Astrocyte (in vitro differentiated cells and primary cell): ENCODE measurements at regions not wholly inside any gene's neighbourhood (a gene's known extent, or its start where the extent isn't known, plus 50 kb on each side); places are given as distances from the start of the nearest gene placed in this dataset.

Source experiments
- DNase-seq: peaks from one replicate; pipeline ENCODE4 v3.0.0-alpha.2; 2010; ENCODE audit warnings: low read depth
- FAIRE-seq: peaks from 2 replicates; lab custom pipeline; 2011; peaks lifted over from hg19 to GRCh38; lab: Jason Lieb, UNC
- H2AFZ ChIP-seq: 2 replicates; pipeline ENCODE4 v1.6.0; 2012; ENCODE audit warnings: low read depth, low read length, inconsistent platforms
- H3K27ac ChIP-seq: 2 replicates; pipeline ENCODE4 v1.5.1; 2011; ENCODE audit warnings: low read depth, low read length, inconsistent platforms
- H3K27me3 ChIP-seq: 2 replicates; pipeline ENCODE4 v1.6.0; 2011; ENCODE audit warnings: low read length, inconsistent platforms; ENCODE audit not compliant: insufficient read depth
- H3K36me3 ChIP-seq: 2 replicates; pipeline ENCODE4 v1.5.1; 2011; ENCODE audit warnings: low read length, inconsistent platforms; ENCODE audit not compliant: insufficient read depth
- H3K4me1 ChIP-seq: 2 replicates; pipeline ENCODE4 v1.5.1; 2011; ENCODE audit warnings: low read length, inconsistent platforms; ENCODE audit not compliant: insufficient read depth
- H3K4me2 ChIP-seq: 2 replicates; pipeline ENCODE4 v1.6.0; 2012; ENCODE audit warnings: low read length, inconsistent platforms
- H3K4me3 ChIP-seq: 2 replicates; pipeline ENCODE4 v1.5.1; 2011; ENCODE audit warnings: low read depth, mild to moderate bottlenecking, low read length, inconsistent platforms; ENCODE audit not compliant: insufficient read depth
- H3K79me2 ChIP-seq: 2 replicates; pipeline ENCODE4 v1.6.0; 2012; ENCODE audit warnings: mild to moderate bottlenecking, low read length, inconsistent platforms; ENCODE audit not compliant: insufficient read depth
- H3K9ac ChIP-seq: 2 replicates; pipeline ENCODE4 v1.6.0; 2012; ENCODE audit warnings: mild to moderate bottlenecking, low read length, inconsistent platforms
- H3K9me3 ChIP-seq: 2 replicates; pipeline ENCODE4 v1.5.1; 2012; ENCODE audit warnings: low read depth, mild to moderate bottlenecking, low read length, inconsistent platforms; ENCODE audit not compliant: insufficient read depth
- H4K20me1 ChIP-seq: 2 replicates; pipeline ENCODE4 v1.6.0; 2012; ENCODE audit warnings: low read length, inconsistent platforms; ENCODE audit not compliant: insufficient read depth
- H3K27ac Mint-ChIP-seq: one replicate; pipeline ENCODE4 v1.8.0; 2021; ENCODE audit warnings: mild to moderate bottlenecking, mixed read lengths; ENCODE audit not compliant: unreplicated experiment
- H3K27me3 Mint-ChIP-seq: one replicate; pipeline ENCODE4 v1.8.0; 2021; ENCODE audit warnings: low read depth, mixed read lengths; ENCODE audit not compliant: unreplicated experiment
- H3K36me3 Mint-ChIP-seq: one replicate; pipeline ENCODE4 v1.8.0; 2021; ENCODE audit warnings: low read depth, mixed read lengths; ENCODE audit not compliant: unreplicated experiment
- H3K4me1 Mint-ChIP-seq: one replicate; pipeline ENCODE4 v1.8.0; 2021; ENCODE audit warnings: low read depth, mixed read lengths; ENCODE audit not compliant: unreplicated experiment
- H3K4me3 Mint-ChIP-seq: one replicate; pipeline ENCODE4 v1.8.0; 2021; ENCODE audit warnings: mild to moderate bottlenecking, moderate library complexity, mixed read lengths; ENCODE audit not compliant: unreplicated experiment
- H3K9me3 Mint-ChIP-seq: one replicate; pipeline ENCODE4 v1.8.0; 2021; ENCODE audit warnings: mild to moderate bottlenecking, mixed read lengths; ENCODE audit not compliant: unreplicated experiment
- CTCF ChIP-seq: IDR thresholded peaks from 2 replicates; pipeline ENCODE4 v1.5.1; 2011; ENCODE audit warnings: low read depth, mild to moderate bottlenecking, inconsistent platforms, low read length, moderate library complexity; ENCODE audit not compliant: insufficient read depth
- EZH2 ChIP-seq: IDR thresholded peaks from 2 replicates; pipeline ENCODE4 v1.6.1; 2012; ENCODE audit warnings: mild to moderate bottlenecking, low read length, inconsistent platforms; ENCODE audit not compliant: insufficient read depth

GRCh38 chr5:91787718-91788117 lies 404.6 kb upstream of the ARRDC3 start:
- Histone ChIP-seq H3K79me2 (no peaks in the 10 kb centered on the region), H3K4me2 (peak overlapping the region; percentile 20), H4K20me1 (no peaks in the 10 kb centered on the region), H3K36me3 (no peaks in the 10 kb centered on the region), H3K4me1 (no peaks in the 10 kb centered on the region), H3K27ac (no peak overlapping the region), H3K9me3 (no peaks in the 10 kb centered on the region), H3K27me3 (no peaks in the 10 kb centered on the region), H3K4me3 (no peak overlapping the region), H3K9ac (no peak overlapping the region), H2AFZ (no peak overlapping the region)
- no peak overlapping the region for H3K4me3 Mint-ChIP-seq
- H3K9me3 Mint-ChIP-seq = no peaks in the 10 kb centered on the region
- no peaks in the 10 kb centered on the region for H3K36me3 Mint-ChIP-seq
- DNase-seq (peak; percentile 62), FAIRE-seq (no peak)
- TF ChIP-seq CTCF (no peak), EZH2 (no peak)
- no peak overlapping the region for H3K27ac Mint-ChIP-seq
- H3K4me1 Mint-ChIP-seq = peaks cover 5% of the 10 kb centered on the region
- H3K27me3 Mint-ChIP-seq = no peaks in the 10 kb centered on the region

- no peak for TF ChIP-seq CTCF
- TF ChIP-seq EZH2 = no peak
- FAIRE-seq (no peak), DNase-seq (no peak)
- Histone ChIP-seq H3K4me1 (no peaks in the 10 kb centered on the region), H2AFZ (no peak overlapping the region), H3K79me2 (no peaks in the 10 kb centered on the region), H3K9me3 (no peaks in the 10 kb centered on the region), H3K27me3 (no peaks in the 10 kb centered on the region), H3K9ac (no peak overlapping the region), H3K4me2 (no peak overlapping the region), H3K4me3 (no peak overlapping the region), H3K36me3 (no peaks in the 10 kb centered on the region), H3K27ac (no peak overlapping the region), H4K20me1 (no peaks in the 10 kb centered on the region)
- no peak overlapping the region for H3K27ac Mint-ChIP-seq
- no peaks in the 10 kb centered on the region for H3K4me1 Mint-ChIP-seq
- H3K9me3 Mint-ChIP-seq = peaks cover 2% of the 10 kb centered on the region
- no peaks in the 10 kb centered on the region for H3K27me3 Mint-ChIP-seq
- H3K4me3 Mint-ChIP-seq = no peak overlapping the region
- H3K36me3 Mint-ChIP-seq = no peaks in the 10 kb centered on the region
Observed at GRCh38 chr5:91777671-91778070, 394.6 kb upstream of the ARRDC3 start.

GRCh38 chr5:91776249-91776648 lies 393.1 kb upstream of the ARRDC3 start:
- H3K27me3 ChIP-seq = no peaks in the 10 kb centered on the region
- Mint-ChIP-seq H3K9me3 (no peaks in the 10 kb centered on the region), H3K4me1 (no peaks in the 10 kb centered on the region), H3K4me3 (no peak overlapping the region), H3K27me3 (no peaks in the 10 kb centered on the region), H3K27ac (no peak overlapping the region), H3K36me3 (no peaks in the 10 kb centered on the region)
- H2AFZ ChIP-seq = no peak overlapping the region
- no peaks in the 10 kb centered on the region for H3K9me3 ChIP-seq
- no peaks in the 10 kb centered on the region for H3K4me1 ChIP-seq
- no peak overlapping the region for H3K27ac ChIP-seq
- no peak overlapping the region for H3K4me3 ChIP-seq
- no peak for TF ChIP-seq CTCF
- TF ChIP-seq EZH2 = no peak
- no peaks in the 10 kb centered on the region for H3K79me2 ChIP-seq
- no peak overlapping the region for H3K9ac ChIP-seq
- DNase-seq = no peak
- no peak for FAIRE-seq
- no peaks in the 10 kb centered on the region for H3K36me3 ChIP-seq
- H4K20me1 ChIP-seq = no peaks in the 10 kb centered on the region
- H3K4me2 ChIP-seq = no peak overlapping the region
